IMR-90 (cell line): ENCODE measurements at regions not wholly inside any gene's neighbourhood (a gene's known extent, or its start where the extent isn't known, plus 50 kb on each side); places are given as distances from the start of the nearest gene placed in this dataset.

Source experiments
- ATAC-seq: fragments of 200-7000 bp; cut with Tn5 transposase; 2 replicates; pipeline ENCODE4 v1.9.1; 2020; ENCODE audit warnings: low read depth, mild to moderate bottlenecking, moderate library complexity
- BruUV-seq: library from RNA; stranded (reverse); fragments of 400-500 nt; replicated peaks from 2 replicates; lab custom pipeline; 2021; lab: Mats Ljungman, UMichigan
- CTCF ChIA-PET: fragments of 300-600 bp; formaldehyde crosslinking; extraction: SDS; loops from one replicate; lab custom pipeline; 2021; ENCODE audit warnings: antibody characterized with exemption; lab: Yijun Ruan, JAX
- POLR2A ChIA-PET: fragments of 300-600 bp; sonication (Branson Sonifier 250); formaldehyde crosslinking; loops from one replicate; lab custom pipeline; 2022; ENCODE audit warnings: antibody characterized with exemption; ENCODE audit not compliant: unreplicated experiment; lab: Charles Lee
- DNase-seq: peaks from one replicate; pipeline ENCODE4 v3.0.0; 2013
- H2AFZ ChIP-seq: replicated peaks from 2 replicates; pipeline ENCODE3; 2013; ENCODE audit warnings: low read length, mild to moderate bottlenecking; ENCODE audit not compliant: poor library complexity
- H2AK5ac ChIP-seq: 2 replicates; pipeline ENCODE4 v1.6.1; 2013; ENCODE audit warnings: low read depth, low read length, inconsistent platforms
- H2AK9ac ChIP-seq: replicated peaks from 2 replicates; pipeline ENCODE3; 2013; ENCODE audit warnings: mild to moderate bottlenecking, low read depth, low read length, moderate library complexity; ENCODE audit not compliant: poor library complexity
- H2BK120ac ChIP-seq: 2 replicates; pipeline ENCODE4 v1.6.1; 2013; ENCODE audit warnings: low read depth, low read length, inconsistent platforms
- H2BK15ac ChIP-seq: 3 replicates; pipeline ENCODE4 v1.6.1; 2013; ENCODE audit warnings: low read depth, low read length, inconsistent platforms
- H2BK20ac ChIP-seq: 2 replicates; pipeline ENCODE4 v1.6.1; 2013; ENCODE audit warnings: low read depth, mild to moderate bottlenecking, inconsistent platforms, low read length, moderate library complexity
- H2BK5ac ChIP-seq: 2 replicates; pipeline ENCODE4 v1.6.1; 2013; ENCODE audit warnings: mild to moderate bottlenecking, low read depth, low read length, inconsistent platforms; ENCODE audit not compliant: poor library complexity, severe bottlenecking
- H3K14ac ChIP-seq: replicated peaks from 2 replicates; pipeline ENCODE4 v1.6.1; 2013; ENCODE audit warnings: low read depth, low read length, inconsistent platforms
- H3K18ac ChIP-seq: 2 replicates; pipeline ENCODE4 v1.6.1; 2013; ENCODE audit warnings: low read depth, low read length, control low read depth
- H3K23ac ChIP-seq: 2 replicates; pipeline ENCODE4 v1.6.1; 2013; ENCODE audit warnings: low read depth, low read length, inconsistent platforms
- H3K27ac ChIP-seq: 2 replicates; pipeline ENCODE4 v1.5.1; 2013; ENCODE audit warnings: mild to moderate bottlenecking, control low read depth, low read length; ENCODE audit not compliant: insufficient read depth
- H3K27me3 ChIP-seq: 2 replicates; pipeline ENCODE4 v1.6.1; 2013; ENCODE audit warnings: low read length; ENCODE audit not compliant: control insufficient read depth, insufficient read depth
- H3K36me3 ChIP-seq: 2 replicates; pipeline ENCODE4 v1.6.1; 2013; ENCODE audit warnings: low read length, mixed read lengths; ENCODE audit not compliant: control insufficient read depth, insufficient read depth
- H3K4ac ChIP-seq: 2 replicates; pipeline ENCODE4 v1.6.1; 2013; ENCODE audit warnings: low read depth, low read length, inconsistent platforms
- H3K4me1 ChIP-seq: 2 replicates; pipeline ENCODE4 v1.6.1; 2013; ENCODE audit warnings: low read length, mixed read lengths; ENCODE audit not compliant: control insufficient read depth, insufficient read depth
- H3K4me2 ChIP-seq: 2 replicates; pipeline ENCODE4 v1.6.1; 2013; ENCODE audit warnings: low read depth, mild to moderate bottlenecking, control low read depth, low read length, moderate library complexity
- H3K4me3 ChIP-seq: 2 replicates; pipeline ENCODE4 v1.5.1; 2013; ENCODE audit warnings: low read depth, mild to moderate bottlenecking, control low read depth, low read length, moderate library complexity; ENCODE audit not compliant: insufficient read depth
- H3K56ac ChIP-seq: 2 replicates; pipeline ENCODE4 v1.6.1; 2013; ENCODE audit warnings: low read length, inconsistent platforms; ENCODE audit not compliant: insufficient read depth; ENCODE audit errors: extremely low read depth
- H3K79me1 ChIP-seq, 2 experiments: 2 replicates each; pipeline ENCODE4 v1.6.1; 2013; ENCODE audit warnings: low read length in 2 of 2, inconsistent platforms in 1 of 2, low read depth in 1 of 2
- H3K9ac ChIP-seq: 2 replicates; pipeline ENCODE4 v1.6.1; 2013; ENCODE audit warnings: low read depth, low read length, control low read depth
- H3K9me1 ChIP-seq: 2 replicates; pipeline ENCODE4 v1.6.1; 2013; ENCODE audit warnings: low read length, inconsistent platforms; ENCODE audit not compliant: insufficient read depth
- H3K9me3 ChIP-seq: 2 replicates; pipeline ENCODE4 v1.6.1; 2013; ENCODE audit warnings: low read length; ENCODE audit not compliant: control insufficient read depth, insufficient read depth
- H4K20me1 ChIP-seq: 2 replicates; pipeline ENCODE4 v1.6.1; 2013; ENCODE audit warnings: low read length, inconsistent platforms; ENCODE audit not compliant: insufficient read depth
- H4K5ac ChIP-seq: 2 replicates; pipeline ENCODE4 v1.6.1; 2013; ENCODE audit warnings: mild to moderate bottlenecking, low read depth, low read length, control low read depth
- H4K8ac ChIP-seq, 2 experiments: 2 replicates each; pipeline ENCODE4 v1.6.1; 2013; ENCODE audit warnings: low read depth in 2 of 2, low read length in 2 of 2, control low read depth in 1 of 2, inconsistent platforms in 1 of 2
- H4K91ac ChIP-seq: 2 replicates; pipeline ENCODE4 v1.6.1; 2013; ENCODE audit warnings: low read depth, low read length, inconsistent platforms; ENCODE audit not compliant: insufficient read depth
- BHLHE40 ChIP-seq: fragments of 150-350 bp; IDR thresholded peaks from 2 replicates; pipeline ENCODE4 v1.6.1; 2016; ENCODE audit warnings: mild to moderate bottlenecking, low read depth, low read length
- CEBPB ChIP-seq: IDR thresholded peaks from 2 replicates; pipeline ENCODE4 v1.6.1; 2012; ENCODE audit warnings: low read depth, low read length, improper control_type of control experiment
- CHD1 ChIP-seq: IDR thresholded peaks from 2 replicates; pipeline ENCODE4 v1.6.1; 2012; ENCODE audit warnings: low read depth, low read length, improper control_type of control experiment
- CTCF ChIP-seq: conservative IDR thresholded peaks from 2 replicates; pipeline ENCODE4 v1.5.1; 2012; ENCODE audit warnings: mild to moderate bottlenecking, low read depth, low read length, improper control_type of control experiment
- ELK1 ChIP-seq: fragments of 150-350 bp; IDR thresholded peaks from 2 replicates; pipeline ENCODE4 v1.6.1; 2016; ENCODE audit warnings: low read depth, mild to moderate bottlenecking, low read length, moderate library complexity, borderline replicate concordance
- FOS ChIP-seq: fragments of 150-350 bp; IDR thresholded peaks from 2 replicates; pipeline ENCODE4 v1.6.1; 2016; ENCODE audit warnings: low read depth, low read length
- MAFK ChIP-seq: IDR thresholded peaks from 2 replicates; pipeline ENCODE4 v1.6.1; 2012; ENCODE audit warnings: low read depth, low read length, improper control_type of control experiment
- MAZ ChIP-seq: IDR thresholded peaks from 2 replicates; pipeline ENCODE4 v1.6.1; 2012; ENCODE audit warnings: low read depth, mild to moderate bottlenecking, low read length, improper control_type of control experiment, moderate library complexity, borderline replicate concordance
- MXI1 ChIP-seq: IDR thresholded peaks from 2 replicates; pipeline ENCODE4 v1.6.1; 2012; ENCODE audit warnings: low read depth, mild to moderate bottlenecking, low read length, moderate library complexity, borderline replicate concordance
- NFE2L2 ChIP-seq: fragments of 150-350 bp; IDR thresholded peaks from 2 replicates; pipeline ENCODE4 v1.6.1; 2016; ENCODE audit warnings: low read depth, mild to moderate bottlenecking, low read length
- POLR2A ChIP-seq: IDR thresholded peaks from 2 replicates; pipeline ENCODE4 v1.6.1; 2012; ENCODE audit warnings: mild to moderate bottlenecking, low read depth, low read length
- RAD21 ChIP-seq: IDR thresholded peaks from 2 replicates; pipeline ENCODE4 v1.6.1; 2012; ENCODE audit warnings: low read length, improper control_type of control experiment
- RCOR1 ChIP-seq: IDR thresholded peaks from 2 replicates; pipeline ENCODE4 v1.6.1; 2012; ENCODE audit warnings: mild to moderate bottlenecking, low read length, improper control_type of control experiment; ENCODE audit not compliant: insufficient replicate concordance
- RFX5 ChIP-seq: IDR thresholded peaks from 2 replicates; pipeline ENCODE4 v1.8.0; 2012; ENCODE audit warnings: low read depth, mild to moderate bottlenecking, low read length, moderate library complexity
- SMC3 ChIP-seq: fragments of 150-350 bp; IDR thresholded peaks from 2 replicates; pipeline ENCODE4 v1.6.1; 2016; ENCODE audit warnings: low read depth, mild to moderate bottlenecking, antibody characterized with exemption, low read length, moderate library complexity
- USF2 ChIP-seq: fragments of 150-350 bp; IDR thresholded peaks from 2 replicates; pipeline ENCODE4 v1.6.1; 2017; ENCODE audit warnings: mild to moderate bottlenecking, antibody characterized with exemption, low read length, low read depth
- WGBS, 2 experiments: methylation state at CpG; one replicate each; pipeline versions ENCODE4 v1.1.5 to v1.1.7; 2013; ENCODE audit warnings: missing lambda C conversion rate in 2 of 2; ENCODE audit not compliant: insufficient read length in 1 of 2; ENCODE audit errors: extremely low coverage in 2 of 2; 5-methylcytosine and 5-hydroxymethylcytosine counted together
- dilution Hi-C: fragments of 300-500 bp; cut with HindIII; formaldehyde crosslinking; loops from one replicate; pipeline ENCODE4 v1.14.3; 2018; ENCODE audit warnings: low sequenced_read_pairs; ENCODE audit not compliant: unreplicated experiment
- in situ Hi-C: fragments of 300-500 bp; cut with MboI; formaldehyde crosslinking; loops from 3 replicates; pipeline ENCODE4 v1.14.3; 2019; ENCODE audit warnings: low sequenced_read_pairs, inconsistent platforms, mixed read lengths
- intact Hi-C: fragments of 100-400 bp; cut with micrococcal nuclease; formaldehyde crosslinking; loops from 2 replicates; pipeline ENCODE4 v1.10.0; 2022

DNA sequence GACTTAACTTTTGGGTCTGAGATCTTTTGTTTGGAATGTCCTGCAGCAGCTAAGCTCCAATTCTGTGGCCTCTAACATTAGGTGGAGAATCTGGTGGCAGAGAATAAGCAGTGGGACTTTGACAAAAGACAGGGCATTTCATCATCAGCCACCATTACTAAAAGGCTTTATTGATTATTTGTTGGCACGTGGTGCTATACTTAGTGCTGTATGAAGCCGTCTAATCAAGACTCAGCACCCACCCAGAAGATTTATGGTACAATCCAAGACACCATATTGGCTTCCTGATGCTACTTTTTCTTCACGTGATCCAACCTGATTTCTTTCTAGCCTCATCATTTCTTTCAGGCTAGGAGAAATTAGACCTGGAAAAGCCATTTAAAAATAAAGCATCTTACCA is 80.7 kb upstream of the GRAMD1B start:
- no peak overlapping the region for H2AK5ac ChIP-seq
- WGBS, 2 experiments, result no CpG with 5 or more reads among the region's 3 CpGs
- no peak overlapping the region for H4K5ac ChIP-seq
- H4K20me1 ChIP-seq, result no peaks in the 10 kb centered on the region
- ChIA-PET CTCF (no interaction called here), POLR2A (no interaction called here)
- no peak overlapping the region for H3K9ac ChIP-seq
- peaks cover 57% of the 10 kb centered on the region for H3K27me3 ChIP-seq
- no peak for TF ChIP-seq MAFK
- no peak for TF ChIP-seq CHD1
- TF ChIP-seq NFE2L2, result no peak
- TF ChIP-seq CEBPB, result no peak
- TF ChIP-seq ELK1, result no peak
- TF ChIP-seq MXI1, result no peak
- no peak for TF ChIP-seq CTCF
- no peak for TF ChIP-seq RFX5
- TF ChIP-seq MAZ, result no peak
- TF ChIP-seq RCOR1, result no peak
- no peak for TF ChIP-seq BHLHE40
- no peak for TF ChIP-seq SMC3
- TF ChIP-seq USF2, result no peak
- TF ChIP-seq RAD21, result no peak
- TF ChIP-seq FOS, result no peak
- no peak for TF ChIP-seq POLR2A
- H3K9me3 ChIP-seq, result 0 out of 2 replicates have a peak, but pooled peaks cover 3% of the 10 kb centered on the region
- H4K8ac ChIP-seq, result no peak overlapping the region
- H2BK5ac ChIP-seq, result no peak overlapping the region
- H3K56ac ChIP-seq, result no peak overlapping the region
- BruUV-seq, result no TSS peak
- H2BK20ac ChIP-seq, result no peak overlapping the region
- no peaks in the 10 kb centered on the region for H3K9me1 ChIP-seq
- no peak overlapping the region for H4K91ac ChIP-seq
- no peak overlapping the region for H3K4ac ChIP-seq
- no peak overlapping the region for H3K4me2 ChIP-seq
- H3K36me3 ChIP-seq, result no peaks in the 10 kb centered on the region
- H3K14ac ChIP-seq, result no peak overlapping the region
- H2AFZ ChIP-seq, result no peak overlapping the region
- H3K79me1 ChIP-seq, result no peaks in the 10 kb centered on the region
- H3K4me1 ChIP-seq, result no peaks in the 10 kb centered on the region
- DNase-seq, result no peak
- no peak overlapping the region for H2BK15ac ChIP-seq
- H2BK120ac ChIP-seq, result no peak overlapping the region
- H3K27ac ChIP-seq, result no peak overlapping the region
- in situ Hi-C loops, result no loop called here
- H3K18ac ChIP-seq, result no peak overlapping the region
- no peak overlapping the region for H3K4me3 ChIP-seq
- intact Hi-C loops, result no loop called here
- no peak overlapping the region for H2AK9ac ChIP-seq
- H3K23ac ChIP-seq, result no peak overlapping the region
- dilution Hi-C loops, result no loop called here
- no peak for ATAC-seq
